ENCODE measurements at regions not wholly inside any gene's neighbourhood (a gene's known extent, or its start where the extent isn't known, plus 50 kb on each side); places are given as distances from the start of the nearest gene placed in this dataset.

DNA sequence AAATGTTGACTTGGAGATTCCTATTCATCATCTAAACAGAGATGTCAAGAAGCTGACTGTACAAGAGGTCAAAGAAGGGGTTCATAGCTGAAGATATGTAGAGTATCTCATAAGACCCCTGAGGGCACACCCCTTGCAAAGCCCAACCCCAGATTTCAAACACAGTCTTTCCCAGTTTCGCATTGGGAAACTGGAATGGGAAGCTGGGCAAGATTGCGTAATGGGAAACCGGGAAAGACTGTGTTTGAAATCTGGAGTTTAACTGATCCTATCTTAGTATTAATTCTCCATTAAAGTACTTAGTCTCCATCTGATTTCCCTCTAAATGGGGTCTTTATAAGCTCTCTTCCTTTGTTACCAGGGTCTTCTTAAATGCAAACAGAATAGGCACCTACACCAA is 99.5 kb downstream of the FAM76B start:
- Mint-ChIP-seq H3K36me3 (no peaks in the 10 kb centered on the region), H3K9me3 (no peaks in the 10 kb centered on the region), H3K27me3 (ENCODE audit: low read depth) (no peaks in the 10 kb centered on the region), H3K4me1 (peaks cover 13% of the 10 kb centered on the region), H3K27ac (no peak overlapping the region), H3K4me3 (no peak overlapping the region)
- TF ChIP-seq, protein P1, sequence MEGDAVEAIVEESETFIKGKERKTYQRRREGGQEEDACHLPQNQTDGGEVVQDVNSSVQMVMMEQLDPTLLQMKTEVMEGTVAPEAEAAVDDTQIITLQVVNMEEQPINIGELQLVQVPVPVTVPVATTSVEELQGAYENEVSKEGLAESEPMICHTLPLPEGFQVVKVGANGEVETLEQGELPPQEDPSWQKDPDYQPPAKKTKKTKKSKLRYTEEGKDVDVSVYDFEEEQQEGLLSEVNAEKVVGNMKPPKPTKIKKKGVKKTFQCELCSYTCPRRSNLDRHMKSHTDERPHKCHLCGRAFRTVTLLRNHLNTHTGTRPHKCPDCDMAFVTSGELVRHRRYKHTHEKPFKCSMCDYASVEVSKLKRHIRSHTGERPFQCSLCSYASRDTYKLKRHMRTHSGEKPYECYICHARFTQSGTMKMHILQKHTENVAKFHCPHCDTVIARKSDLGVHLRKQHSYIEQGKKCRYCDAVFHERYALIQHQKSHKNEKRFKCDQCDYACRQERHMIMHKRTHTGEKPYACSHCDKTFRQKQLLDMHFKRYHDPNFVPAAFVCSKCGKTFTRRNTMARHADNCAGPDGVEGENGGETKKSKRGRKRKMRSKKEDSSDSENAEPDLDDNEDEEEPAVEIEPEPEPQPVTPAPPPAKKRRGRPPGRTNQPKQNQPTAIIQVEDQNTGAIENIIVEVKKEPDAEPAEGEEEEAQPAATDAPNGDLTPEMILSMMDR (IDR thresholded peaks at IDR 0.05; ENCODE audit: unreplicated experiment), result no peak
- DNase-seq (ENCODE audit: low spot score in 2 of 2, unreplicated experiment in 2 of 2), result no peak

DNA sequence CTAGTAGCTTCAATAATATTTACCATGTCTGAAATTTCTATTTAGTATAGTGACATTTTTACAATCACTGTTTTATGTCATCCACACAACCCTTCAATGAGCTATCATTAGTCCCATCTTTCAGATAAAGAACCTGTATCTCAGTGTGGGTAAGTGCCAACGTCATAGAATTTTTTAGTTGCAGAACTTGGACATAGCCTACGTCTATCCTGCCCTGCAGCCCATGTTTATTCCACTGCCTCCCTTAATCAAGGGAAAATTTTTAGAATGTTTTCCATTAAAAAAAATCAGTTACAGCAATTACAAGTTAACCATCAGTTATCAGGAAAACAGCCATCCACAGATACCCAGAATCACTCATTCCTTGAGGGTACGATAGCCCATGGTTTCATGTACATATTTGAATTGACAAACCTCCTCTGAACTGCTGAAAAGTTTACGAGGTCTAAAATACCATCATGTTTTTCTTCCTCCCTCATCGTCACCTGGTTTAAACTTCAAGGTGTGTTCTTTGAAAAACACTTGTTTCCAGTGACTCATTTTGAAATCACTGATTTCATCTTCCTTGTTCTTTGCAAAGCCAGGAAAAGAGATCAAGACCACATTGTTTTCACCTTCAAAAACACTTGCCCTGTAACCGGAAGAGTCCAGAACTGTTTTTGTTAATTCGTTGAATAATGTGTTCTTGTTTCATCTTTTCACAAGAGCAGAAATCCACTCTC is 100.9 kb downstream of the FAM76B start:
- Mint-ChIP-seq H3K9me3 (no peaks in the 10 kb centered on the region), H3K4me1 (peaks cover 20% of the 10 kb centered on the region), H3K27me3 (ENCODE audit: low read depth) (no peaks in the 10 kb centered on the region), H3K4me3 (no peak overlapping the region), H3K27ac (no peak overlapping the region), H3K36me3 (no peaks in the 10 kb centered on the region)
- DNase-seq (ENCODE audit: low spot score in 2 of 2, unreplicated experiment in 2 of 2), result no peak
- TF ChIP-seq, protein P1 (IDR thresholded peaks at IDR 0.05; ENCODE audit: unreplicated experiment), result no peak

DNA sequence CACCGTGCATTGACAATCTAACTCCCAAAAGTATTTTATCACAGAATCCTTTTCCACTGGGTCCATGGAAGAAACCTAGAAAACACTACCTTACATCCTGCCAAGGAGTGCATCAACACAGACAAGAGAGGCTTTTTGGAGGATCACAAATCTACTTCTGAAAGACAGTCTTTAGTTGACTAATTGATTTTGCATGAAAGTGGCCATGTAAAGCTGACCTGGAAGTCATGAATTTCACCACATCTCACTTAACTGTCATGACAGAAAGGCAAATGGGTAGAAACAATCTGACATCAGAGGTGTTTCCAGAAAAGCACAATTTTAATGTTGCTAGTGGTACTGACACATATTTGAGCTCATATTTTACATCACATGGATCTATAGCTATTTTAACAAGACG is 101.6 kb downstream of the FAM76B start:
- Mint-ChIP-seq H3K4me1 (peaks cover 20% of the 10 kb centered on the region), H3K36me3 (no peaks in the 10 kb centered on the region), H3K4me3 (no peak overlapping the region), H3K27me3 (ENCODE audit: low read depth) (no peaks in the 10 kb centered on the region), H3K9me3 (no peaks in the 10 kb centered on the region), H3K27ac (no peak overlapping the region)
- TF ChIP-seq, protein P1 (IDR thresholded peaks at IDR 0.05; ENCODE audit: unreplicated experiment), result no peak
- DNase-seq (ENCODE audit: low spot score in 2 of 2, unreplicated experiment in 2 of 2), result no peak

DNA sequence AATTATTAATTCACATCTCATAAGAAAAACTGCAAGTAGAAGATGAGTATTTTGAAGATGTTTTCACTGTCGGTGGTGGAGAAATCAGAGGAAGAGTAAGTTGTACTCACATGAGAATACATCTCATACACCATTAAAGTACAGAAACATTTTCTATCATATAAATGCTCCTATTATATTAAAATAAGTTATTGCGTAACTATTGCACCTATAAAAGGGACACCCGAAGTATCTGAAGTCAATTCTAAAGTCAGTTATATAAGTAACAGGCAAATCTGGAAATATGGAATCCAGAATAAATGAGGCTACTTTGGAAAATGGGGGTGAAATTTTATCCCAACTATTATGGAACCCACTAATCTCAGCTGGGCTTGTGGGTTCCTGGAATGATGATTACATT is 103.3 kb downstream of the FAM76B start:
- Mint-ChIP-seq H3K36me3 (no peaks in the 10 kb centered on the region), H3K4me3 (no peak overlapping the region), H3K27ac (no peak overlapping the region), H3K4me1 (peaks cover 18% of the 10 kb centered on the region), H3K27me3 (ENCODE audit: low read depth) (no peaks in the 10 kb centered on the region), H3K9me3 (no peaks in the 10 kb centered on the region)
- TF ChIP-seq, protein P1 (IDR thresholded peaks at IDR 0.05; ENCODE audit: unreplicated experiment), result no peak
- DNase-seq (ENCODE audit: low spot score in 2 of 2, unreplicated experiment in 2 of 2), result no peak

DNA sequence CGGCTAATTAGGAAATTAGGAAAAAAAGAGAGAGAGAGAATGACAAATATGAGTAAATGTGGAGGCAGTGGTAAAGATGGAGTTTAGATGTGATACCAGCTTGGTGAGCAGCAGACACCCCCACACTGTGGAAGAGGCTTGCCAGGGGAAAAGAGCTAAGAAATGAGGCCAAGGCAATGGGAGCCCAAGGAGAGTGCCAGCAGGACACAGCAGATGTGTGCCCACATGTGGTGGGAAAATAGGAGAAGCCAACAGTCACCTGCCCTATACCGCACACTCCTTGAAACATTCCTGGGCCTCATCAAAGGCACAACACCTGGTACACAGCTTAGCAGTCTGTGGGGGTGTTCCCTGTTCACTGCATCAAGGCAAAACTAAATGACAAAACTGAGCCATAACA is 104.9 kb downstream of the FAM76B start:
- no peak for DNase-seq (ENCODE audit: low spot score in 2 of 2, unreplicated experiment in 2 of 2)
- H3K36me3 Mint-ChIP-seq, result no peaks in the 10 kb centered on the region
- no peak overlapping the region for H3K4me3 Mint-ChIP-seq
- no peaks in the 10 kb centered on the region for H3K27me3 Mint-ChIP-seq (ENCODE audit: low read depth)
- H3K9me3 Mint-ChIP-seq, result no peaks in the 10 kb centered on the region
- H3K4me1 Mint-ChIP-seq, result peaks cover 33% of the 10 kb centered on the region
- H3K27ac Mint-ChIP-seq, result no peak overlapping the region
- TF ChIP-seq, protein P1 (IDR thresholded peaks at IDR 0.05; ENCODE audit: unreplicated experiment), result no peak
